HG03280 (cell line): ENCODE measurements at regions not wholly inside any gene's neighbourhood (a gene's known extent, or its start where the extent isn't known, plus 50 kb on each side); places are given as distances from the start of the nearest gene placed in this dataset.

Experiments
- ATAC-seq: cut with Tn5 transposase; IDR thresholded peaks from one replicate; pipeline ENCODE4 v1.9.1; 2021; ENCODE audit warnings: mild to moderate bottlenecking, moderate library complexity; ENCODE audit not compliant: unreplicated experiment

DNA sequence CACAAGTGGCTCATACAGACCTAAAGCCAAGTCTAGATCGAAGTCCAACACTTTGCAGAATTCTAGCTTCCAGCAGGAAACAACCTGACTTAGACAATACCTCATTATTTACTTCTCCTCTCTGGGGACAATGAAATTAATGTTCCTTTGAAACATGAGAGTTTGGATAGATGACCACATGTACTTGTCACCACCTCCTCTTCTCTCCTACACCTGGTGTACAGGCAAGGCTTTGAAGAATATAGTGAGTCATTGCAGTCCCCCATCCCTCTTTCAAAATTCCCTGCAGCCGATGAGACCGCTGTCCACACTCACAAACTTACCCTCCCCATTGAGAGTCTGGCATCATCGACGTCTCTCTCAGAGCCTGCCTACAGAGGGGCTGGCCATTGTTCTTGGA, 189.0 kb upstream of the HES1 start:
- ATAC-seq, result no peak

DNA sequence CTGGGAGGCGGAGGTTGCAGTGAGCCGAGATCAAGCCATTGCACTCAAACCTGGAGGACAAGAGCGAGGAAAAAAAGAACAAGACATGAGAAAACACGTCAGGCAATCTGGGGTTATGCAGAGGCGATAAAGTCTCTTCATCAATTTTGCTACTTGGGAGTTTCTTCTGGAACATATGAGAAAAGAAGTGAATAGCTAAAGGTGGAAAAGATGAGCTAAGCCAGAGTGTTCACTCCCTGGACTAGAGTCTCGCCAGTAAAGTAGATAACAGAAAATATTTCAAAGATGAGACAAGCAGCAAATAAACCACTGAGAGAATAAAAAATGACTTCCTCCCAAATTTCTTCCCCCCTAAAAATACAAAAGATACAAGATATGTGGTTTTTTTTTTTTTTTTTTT, 188.4 kb upstream of the HES1 start:
- no peak for ATAC-seq

DNA sequence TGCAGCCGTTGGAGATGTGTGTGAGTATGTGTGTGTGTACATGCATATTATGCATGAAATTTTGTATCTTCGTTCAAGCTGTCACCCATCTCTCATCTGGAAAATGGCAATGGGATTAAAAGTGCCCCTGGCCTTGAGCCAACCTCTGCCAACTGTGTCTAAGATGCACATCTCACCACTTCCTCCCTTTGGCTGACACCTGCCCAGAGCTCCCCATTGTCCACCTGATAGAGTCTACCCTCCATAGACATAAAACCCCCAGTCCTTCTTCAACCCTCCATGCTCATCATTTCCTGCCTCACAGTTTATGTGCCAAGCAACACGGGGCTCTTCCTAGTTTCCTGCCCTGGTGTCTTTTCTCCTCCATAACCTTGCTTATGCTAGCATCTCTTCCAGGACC, 187.5 kb upstream of the HES1 start:
- no peak for ATAC-seq

DNA sequence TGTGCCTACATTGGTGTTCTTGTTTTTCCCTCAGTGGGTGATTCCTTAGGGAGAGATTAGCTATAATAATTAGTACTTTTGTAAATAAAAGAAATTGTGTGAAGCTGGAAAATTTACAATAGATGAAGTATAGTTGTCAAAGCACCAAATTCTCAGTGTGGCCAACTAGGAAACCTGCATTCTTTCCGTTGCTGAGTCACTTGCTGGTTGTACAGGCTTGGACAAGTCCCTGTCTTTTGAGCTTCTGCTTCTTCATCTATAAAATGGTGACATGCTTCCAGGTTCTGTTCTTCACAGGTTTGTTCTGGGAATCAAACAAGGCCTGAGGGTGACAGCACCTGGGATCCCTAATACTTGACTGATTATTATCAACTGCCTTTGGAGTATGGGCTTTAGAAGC, 184.1 kb upstream of the HES1 start:
- ATAC-seq, result no peak

DNA sequence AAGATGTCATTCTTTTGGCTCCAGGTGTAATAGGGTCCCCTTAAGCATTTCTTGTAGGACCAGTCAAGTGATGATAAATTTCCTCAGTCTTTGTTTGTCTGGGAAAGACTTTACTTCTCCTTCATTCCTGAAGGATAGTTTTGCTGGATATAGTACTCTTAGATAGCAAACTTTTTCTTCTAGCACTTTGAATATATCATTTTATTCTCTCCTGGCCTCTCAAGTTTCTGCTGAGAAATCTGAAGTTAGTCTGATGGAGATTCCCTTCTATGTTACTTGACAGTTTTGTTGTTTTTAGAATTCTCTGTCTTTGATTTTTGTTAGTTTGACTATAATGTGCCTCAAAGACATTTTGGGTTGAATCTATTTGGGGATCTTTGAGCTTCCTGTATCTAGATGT, 181.2 kb upstream of the HES1 start:
- no peak for ATAC-seq

DNA sequence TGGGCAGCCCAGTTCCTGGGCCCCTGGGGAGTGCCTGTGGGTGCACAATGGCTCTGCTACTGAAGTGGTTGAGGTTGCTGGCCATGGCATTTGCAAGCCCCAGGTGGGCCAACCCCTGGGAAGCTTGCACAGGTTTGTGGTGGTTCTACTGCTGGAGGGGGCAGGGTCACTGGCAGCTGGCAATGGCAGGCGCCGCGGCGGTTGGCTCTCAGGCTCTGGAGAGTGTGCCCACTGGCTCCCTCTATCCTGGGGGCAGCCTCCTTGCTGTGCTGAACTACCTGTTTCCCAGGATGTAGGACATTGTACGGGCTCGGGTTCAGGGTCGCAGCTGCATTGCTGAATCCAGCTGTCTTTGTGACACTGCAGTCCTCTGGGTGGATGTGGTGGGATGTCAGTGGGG, 180.2 kb upstream of the HES1 start:
- ATAC-seq, result no peak

DNA sequence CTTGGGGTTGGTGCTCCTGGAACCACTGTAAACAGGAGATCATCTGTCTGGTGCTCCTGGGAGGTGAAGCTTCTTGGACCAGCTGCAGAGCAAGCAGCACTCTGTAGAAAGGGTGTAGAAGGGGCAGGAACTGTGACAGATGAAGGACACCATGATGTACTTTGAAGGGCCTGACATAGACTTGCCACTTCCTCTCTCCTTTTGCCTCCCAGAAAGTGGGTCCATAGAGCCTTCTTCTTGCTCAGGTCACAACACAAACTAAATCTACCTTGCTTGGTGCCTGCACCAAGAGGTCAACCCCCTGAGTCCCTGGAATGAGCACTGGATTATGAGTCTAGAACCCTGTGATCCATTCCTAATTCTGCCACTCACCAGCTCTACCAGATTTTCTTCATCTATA, 176.1 kb upstream of the HES1 start:
- ATAC-seq, result no peak

DNA sequence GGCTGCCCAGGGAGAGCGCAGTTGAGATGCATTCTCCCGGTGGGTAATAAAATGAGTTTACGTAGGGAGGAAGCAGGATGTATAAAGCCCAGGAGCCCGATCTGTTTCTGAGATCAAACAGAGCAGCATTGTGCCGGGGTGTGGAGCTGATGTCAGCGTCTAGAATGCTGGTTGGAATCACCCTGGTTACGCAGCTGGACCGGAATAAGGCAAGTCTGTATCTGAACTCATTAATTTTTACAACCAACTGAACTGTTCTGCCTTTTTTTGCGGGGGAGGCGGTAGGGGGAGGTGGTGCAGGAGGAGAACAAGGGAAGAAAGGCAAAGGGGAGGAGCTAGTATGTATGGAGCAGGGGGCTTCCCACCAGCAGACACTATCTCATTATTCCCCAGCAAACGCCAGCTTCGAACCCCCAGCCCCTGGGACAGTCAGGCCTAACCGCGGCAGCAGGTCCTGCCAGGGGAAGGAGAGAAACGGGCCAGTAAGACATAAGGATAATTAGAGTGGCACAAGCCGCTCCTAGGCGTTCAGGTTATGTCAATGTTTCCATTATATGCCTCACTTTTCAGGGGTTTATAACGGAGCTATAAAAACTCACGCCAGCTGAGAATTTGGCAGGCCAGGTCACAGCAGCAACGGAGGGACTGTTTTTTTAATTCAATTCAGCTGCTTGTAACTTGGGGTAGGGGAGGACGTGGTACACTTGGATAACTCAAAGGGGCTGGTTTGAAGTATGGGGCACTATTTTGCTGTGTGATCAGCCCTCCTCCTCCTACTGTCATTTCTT, 175.3 kb upstream of the HES1 start:
- ATAC-seq, result no peak

DNA sequence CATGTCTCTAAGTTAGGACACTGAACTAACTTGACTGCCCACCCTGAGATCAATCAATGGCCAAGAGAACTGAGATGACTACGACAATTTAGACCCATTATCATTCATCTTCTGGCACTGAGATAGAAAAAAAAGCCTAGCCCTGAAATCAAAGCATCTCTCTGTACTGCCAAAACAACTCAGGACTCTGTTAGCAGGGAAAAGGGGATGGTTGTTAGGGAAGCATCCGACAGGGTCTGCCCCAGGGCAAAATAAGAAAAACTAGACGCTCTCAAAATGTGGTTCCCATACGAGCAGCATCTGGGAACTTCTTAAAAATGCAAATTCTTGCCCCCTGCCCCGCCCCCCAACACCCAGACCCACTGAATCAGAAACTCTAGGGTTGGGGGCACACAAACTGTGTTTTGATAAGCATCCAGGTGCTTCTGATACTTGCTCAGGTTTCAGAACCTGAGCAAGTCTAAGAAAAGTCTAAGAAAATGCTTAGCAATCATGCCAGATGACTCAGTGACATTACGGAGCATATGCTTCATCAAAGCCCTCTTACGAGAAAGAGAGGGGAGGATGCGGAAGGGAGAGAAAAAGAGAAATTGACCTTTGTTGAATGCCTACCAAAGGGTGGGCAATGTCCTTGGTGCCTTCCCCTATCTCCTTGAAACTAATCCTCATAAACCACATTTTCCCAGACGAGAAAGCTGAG, 172.8 kb upstream of the HES1 start:
- no peak for ATAC-seq

DNA sequence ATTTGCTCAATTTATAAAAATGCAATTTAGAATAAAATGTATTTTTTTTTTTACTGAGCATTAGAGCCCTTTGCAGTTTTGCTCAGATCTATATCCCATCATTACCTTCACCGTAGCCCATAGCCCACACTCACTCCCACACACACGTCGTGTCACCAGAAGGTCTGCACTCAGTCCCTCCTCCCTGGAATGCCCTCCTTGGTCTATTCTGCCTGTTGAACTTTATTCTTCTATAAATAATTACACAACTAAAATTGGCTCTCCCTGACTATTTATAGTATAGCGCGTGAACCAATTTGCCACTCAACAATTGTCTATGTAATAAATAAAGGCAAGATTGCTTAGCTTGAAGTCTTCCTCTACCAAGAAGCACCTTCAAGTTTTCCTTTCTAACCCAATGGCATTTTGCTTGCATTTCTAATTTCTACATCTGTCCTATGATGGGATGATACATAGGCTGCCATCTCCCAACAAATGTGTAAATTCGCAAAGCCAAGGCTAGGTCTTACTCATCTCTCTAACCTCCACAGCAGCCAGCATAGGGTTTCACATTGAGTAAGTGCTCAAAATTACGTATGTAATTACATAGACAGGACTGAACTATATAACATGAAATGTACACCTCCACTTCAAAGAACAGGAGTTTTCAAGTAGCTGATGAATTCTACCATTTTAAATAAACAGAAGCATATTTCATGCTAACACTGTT, 172.0 kb upstream of the HES1 start:
- no peak for ATAC-seq

DNA sequence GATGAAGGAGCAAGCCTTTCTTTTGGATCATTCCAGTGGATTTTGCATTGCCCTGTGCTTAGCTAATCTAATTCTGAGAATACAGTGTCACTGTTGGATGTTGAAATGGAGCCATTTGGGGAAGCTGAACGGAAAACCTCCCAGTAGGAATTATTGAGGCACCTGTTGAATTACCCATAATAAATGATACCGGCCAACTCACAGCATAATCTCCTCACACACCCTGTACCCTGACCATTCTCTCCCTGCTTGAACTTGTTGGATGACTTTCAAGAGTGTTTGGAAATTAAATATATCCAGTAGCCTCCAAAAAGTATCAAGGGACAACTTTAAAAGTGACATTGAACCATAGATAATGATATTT, 171.4 kb upstream of the HES1 start:
- no peak for ATAC-seq

DNA sequence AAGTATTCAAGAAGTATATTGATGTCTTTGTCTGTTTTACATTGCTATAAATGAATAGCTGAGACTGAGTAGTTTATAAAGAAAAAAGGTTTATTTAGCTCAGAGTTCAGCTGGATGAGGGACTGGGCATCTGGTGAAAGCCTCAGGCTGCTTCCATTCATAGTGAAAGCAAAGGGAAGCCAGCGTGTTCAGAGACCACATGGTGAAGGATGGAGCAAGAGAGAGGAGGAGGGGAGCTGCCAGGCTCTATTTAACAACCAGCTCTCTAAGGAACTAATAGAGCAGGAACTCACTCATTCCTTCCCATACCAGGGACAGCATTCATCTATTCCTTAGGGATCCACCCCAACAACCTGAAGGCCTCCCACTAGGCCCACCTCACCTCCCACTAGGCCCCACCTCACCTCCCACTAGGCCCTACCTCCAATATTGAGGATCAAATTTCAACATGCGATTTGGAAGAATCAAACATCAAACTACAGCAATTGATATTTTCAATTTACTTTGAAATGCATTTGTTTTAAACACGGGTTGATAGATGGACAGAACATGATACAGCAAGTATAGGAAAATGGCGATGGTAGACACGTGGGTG, 167.5 kb upstream of the HES1 start:
- no peak for ATAC-seq

DNA sequence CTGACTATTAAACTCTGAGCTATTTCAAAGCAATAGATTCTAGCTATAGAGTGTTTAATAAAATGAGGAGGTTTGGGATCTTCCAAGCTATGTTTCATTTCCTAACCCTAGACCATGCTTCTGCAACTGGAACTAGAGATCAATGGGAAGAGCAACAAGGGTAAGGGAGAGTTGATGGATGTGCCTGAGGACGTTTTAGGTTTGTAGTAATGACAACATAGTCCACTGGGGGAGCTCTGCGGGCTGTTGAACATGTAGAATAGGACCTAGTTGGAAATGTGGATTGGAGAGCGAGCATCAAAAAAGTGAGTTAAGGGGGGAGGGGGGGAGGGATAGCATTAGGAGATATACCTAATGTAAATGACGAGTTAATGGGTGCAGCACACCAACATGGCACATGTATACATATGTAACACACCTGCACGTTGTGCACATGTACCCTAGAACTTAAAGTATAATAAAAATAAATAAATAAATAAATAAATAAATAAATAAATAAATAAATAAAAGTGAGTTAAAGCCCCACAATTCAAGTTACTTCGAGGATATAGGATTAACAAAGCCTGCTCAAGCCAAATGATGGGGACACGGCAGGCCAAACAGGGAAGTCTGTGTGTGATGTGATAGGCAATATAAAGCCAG, 165.7 kb upstream of the HES1 start:
- peak; percentile 65 for ATAC-seq

DNA sequence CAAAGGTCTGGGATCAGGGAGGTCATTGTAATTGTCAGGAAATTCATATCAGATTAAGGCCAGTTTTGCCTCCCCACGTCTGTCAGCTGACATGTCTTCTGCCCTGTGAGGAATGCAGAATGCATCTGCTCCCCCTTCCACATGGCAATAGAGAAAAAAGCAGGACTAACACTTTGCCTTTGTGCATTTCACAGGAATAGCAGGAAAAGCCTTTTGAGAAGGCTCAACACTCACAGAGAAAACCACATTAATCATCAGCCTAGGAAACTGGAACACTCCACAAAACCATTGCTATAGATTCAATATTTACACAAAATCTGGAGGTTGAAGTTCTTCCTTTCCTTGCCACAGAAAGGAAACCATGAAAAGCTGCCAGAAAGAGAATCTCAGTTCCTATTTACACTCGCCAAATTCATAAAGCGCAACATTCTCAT, 165.2 kb upstream of the HES1 start:
- ATAC-seq, result no peak

DNA sequence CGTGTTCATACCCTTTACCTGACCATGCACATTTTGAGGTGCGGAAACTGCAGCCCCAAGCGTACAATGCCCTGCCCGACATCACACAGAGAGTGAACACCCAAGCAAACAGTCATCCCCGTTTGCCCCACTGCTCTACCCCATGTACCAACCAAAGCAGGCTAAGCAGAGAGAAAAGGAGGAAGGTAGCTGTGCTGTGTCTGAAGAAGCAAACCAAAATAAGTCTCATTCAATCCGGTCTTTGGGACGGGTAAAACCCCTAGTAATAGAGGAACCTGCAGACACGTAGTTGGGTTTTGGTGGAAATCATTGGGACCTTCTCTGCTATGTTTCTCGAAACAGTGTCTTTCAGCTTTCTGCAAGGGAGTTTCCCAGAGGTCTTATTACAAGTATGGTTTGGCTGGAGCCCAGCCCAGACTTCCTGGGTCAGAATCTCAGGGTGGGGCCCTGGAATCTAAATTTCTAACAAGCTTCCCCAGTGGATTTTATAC, 164.6 kb upstream of the HES1 start:
- peak; percentile 65 for ATAC-seq

DNA sequence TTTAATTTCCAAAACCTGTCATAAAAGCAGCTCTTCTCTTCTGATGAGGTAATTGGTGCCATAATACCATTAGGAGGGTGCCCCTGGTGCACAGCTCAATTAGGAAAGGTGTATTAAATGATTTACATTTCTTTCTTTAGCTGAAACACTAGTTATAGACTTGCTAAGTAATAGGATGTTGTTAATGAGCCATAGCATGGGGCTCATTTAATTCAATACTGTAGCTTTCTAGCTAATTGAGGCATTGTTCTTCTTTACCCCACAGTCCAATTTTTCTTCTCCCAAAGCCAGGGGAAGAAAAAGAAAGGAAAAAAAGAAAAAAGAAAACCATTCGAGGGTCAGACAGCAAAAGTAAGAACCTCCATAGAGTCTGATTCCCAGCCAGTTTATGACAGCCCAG, 164.0 kb upstream of the HES1 start:
- ATAC-seq, result no peak

DNA sequence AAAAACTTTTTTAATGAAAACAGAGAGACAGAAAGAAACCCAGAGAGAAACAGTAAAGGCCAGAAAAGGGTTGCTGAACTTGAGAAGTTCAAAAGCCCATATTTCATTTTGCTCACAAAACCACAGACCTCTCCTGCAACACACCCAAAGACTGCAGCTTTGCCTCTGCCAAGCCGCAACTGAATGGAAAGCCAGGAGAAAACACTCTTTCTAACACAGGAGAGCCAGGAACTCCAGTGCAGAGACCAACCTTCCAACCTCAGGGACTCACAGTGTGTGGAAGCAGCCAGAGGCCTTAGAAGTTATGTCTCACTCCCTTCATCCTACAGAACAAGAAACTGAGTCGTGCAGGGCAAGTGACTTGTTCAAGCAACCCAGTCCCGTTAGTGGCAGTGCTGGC, 163.1 kb upstream of the HES1 start:
- ATAC-seq, result no peak

DNA sequence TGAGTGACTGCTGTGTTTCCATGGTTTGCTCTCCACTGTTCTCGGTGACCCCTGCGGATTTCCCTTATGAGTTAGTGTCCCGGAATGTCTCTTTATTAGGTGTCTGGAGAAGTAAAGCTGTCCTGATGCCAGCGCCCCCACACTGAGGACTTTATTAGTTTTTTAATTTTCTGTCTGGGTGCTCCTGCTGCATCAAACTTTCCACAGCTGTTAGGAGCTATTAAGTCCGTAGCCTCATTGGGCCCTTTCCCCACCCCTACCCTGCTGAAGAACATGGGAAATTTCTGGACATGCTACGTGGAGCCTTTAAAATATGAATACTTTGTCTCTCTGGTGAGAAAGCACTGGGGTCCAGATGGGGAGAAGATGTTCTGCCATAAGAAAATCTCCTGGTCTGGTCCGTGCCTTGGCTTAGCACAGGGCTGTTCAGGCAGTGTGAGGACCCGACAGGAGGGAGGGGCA, 161.7 kb upstream of the HES1 start:
- ATAC-seq, result no peak

DNA sequence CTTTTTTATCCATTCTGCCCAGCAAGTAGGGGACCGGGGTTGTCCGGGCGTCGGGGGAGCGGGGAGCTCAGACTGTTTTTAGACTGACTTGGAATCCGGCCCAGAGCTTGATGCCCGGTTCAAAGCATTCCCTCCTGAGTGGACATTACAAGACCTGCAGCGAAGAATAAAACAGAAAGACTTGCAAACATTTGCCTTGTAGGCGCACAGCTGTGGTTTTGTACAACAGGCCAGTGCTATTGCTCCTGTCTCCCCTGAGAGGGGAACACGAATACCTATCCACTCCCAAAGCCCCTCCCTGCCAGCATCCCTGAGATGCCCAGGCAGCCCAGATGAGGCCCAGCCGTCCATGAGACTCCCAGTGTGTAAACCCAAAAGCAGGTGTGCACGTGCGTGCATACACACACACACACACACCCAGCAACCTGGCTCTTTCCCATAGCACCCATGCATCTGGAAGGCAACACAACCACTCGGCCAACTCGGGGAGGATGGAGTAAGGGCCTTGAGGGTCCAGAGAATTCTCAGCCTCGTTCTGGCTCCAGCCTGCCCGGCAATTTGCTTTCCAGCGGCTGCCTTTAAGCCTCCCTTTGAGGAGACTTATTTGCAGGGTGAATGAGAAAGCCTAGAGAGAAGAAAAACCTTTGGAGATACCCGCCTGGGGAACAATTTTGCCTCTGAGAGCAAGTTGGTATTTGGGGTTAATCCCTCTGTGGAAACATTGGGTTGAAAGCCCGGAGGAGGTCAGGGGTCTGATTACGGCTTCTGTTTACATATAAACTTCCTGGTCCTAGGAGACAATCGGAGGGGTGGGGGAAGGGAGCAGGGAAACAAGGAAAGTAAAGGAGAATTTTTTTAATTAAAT, 161.0 kb upstream of the HES1 start:
- ATAC-seq, result no peak

DNA sequence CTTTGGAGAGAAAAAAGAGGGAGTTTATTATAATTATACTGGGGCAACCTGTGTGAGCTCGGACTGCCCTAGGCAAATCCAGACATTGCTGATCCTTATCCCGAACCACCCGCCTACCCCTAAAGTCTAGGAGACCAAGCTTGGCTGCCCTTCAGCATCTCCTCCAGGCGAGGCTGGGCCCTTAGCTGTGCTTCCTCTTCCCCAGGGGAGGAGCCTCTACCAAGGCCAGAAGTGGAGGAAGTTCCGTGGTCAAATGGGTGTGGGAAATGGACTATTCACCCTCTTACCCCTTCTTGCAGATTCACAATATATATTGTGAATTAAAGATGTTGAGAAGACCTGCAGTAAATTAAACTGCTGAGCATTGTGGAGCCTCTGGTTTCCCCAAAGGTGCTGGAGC, 158.3 kb upstream of the HES1 start:
- no peak for ATAC-seq
